ENCODE measurements at regions not wholly inside any gene's neighbourhood (a gene's known extent, or its start where the extent isn't known, plus 50 kb on each side); places are given as distances from the start of the nearest gene placed in this dataset.

- DNase-seq (ENCODE audit: low read depth in 1 of 2, low spot score in 1 of 2): no peak
- H3K4me3 ChIP-seq (replicated peaks; ENCODE audit: insufficient read depth, low read length): no peak overlapping the region
- no peak for TF ChIP-seq SPI1 (IDR thresholded peaks at IDR 0.05; ENCODE audit: borderline replicate concordance, low read depth)
- TF ChIP-seq POLR2AphosphoS5 (IDR thresholded peaks at IDR 0.05; ENCODE audit: low read depth): no peak
- no peak for TF ChIP-seq REST (IDR thresholded peaks at IDR 0.05; ENCODE audit: insufficient replicate concordance, low read depth)
- no peak for TF ChIP-seq CTCF (IDR thresholded peaks at IDR 0.05; ENCODE audit: insufficient read depth, low read length)
- no peak for TF ChIP-seq GABPA (IDR thresholded peaks at IDR 0.05; ENCODE audit: low read depth)
- H3K27ac ChIP-seq (replicated peaks): no peak overlapping the region
- H3K27me3 ChIP-seq (ENCODE audit: insufficient read depth, poor library complexity, severe bottlenecking): no peaks in the 10 kb centered on the region
These were observed 103.0 kb upstream of the CDH6 start for GRCh38 chr5:31090467-31090866.

DNA sequence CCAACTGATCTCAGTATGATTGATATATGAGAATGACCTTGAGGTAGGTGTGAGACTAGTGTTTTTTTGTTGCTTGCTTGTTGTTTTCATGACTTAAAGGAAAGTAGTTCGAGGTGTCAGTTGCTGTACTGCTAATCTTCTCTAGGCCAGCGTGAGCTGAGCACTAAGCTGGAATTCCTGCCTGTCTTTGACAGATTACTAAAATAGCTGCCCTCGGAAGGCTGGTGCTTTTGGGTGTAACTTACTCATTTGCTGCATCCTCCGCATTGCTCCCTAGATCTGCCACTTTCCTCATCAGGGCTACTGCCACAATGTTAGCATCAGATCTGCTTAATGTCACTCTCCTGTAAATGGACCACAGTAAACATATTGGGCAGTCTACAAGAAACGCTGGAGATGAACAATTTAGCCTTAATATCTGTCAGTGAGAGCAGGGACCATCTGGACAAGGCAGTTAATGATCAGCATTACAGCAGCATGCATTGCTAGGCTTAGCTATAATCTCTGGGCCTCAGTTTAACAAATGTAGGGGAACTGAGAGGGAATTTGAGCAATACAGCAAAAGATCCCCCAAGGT is 106.6 kb upstream of the CDH6 start:
- TF ChIP-seq GABPA (IDR thresholded peaks at IDR 0.05; ENCODE audit: low read depth): no peak
- TF ChIP-seq POLR2AphosphoS5 (IDR thresholded peaks at IDR 0.05; ENCODE audit: low read depth): no peak
- TF ChIP-seq CTCF (IDR thresholded peaks at IDR 0.05; ENCODE audit: insufficient read depth, low read length): no peak
- no peak for TF ChIP-seq SPI1 (IDR thresholded peaks at IDR 0.05; ENCODE audit: borderline replicate concordance, low read depth)
- TF ChIP-seq REST (IDR thresholded peaks at IDR 0.05; ENCODE audit: insufficient replicate concordance, low read depth): no peak
- H3K27me3 ChIP-seq (ENCODE audit: insufficient read depth, poor library complexity, severe bottlenecking): no peaks in the 10 kb centered on the region
- H3K27ac ChIP-seq (replicated peaks): no peak overlapping the region
- H3K4me3 ChIP-seq (replicated peaks; ENCODE audit: insufficient read depth, low read length): no peak overlapping the region
- DNase-seq (ENCODE audit: low read depth in 1 of 2, low spot score in 1 of 2): no peak

DNA sequence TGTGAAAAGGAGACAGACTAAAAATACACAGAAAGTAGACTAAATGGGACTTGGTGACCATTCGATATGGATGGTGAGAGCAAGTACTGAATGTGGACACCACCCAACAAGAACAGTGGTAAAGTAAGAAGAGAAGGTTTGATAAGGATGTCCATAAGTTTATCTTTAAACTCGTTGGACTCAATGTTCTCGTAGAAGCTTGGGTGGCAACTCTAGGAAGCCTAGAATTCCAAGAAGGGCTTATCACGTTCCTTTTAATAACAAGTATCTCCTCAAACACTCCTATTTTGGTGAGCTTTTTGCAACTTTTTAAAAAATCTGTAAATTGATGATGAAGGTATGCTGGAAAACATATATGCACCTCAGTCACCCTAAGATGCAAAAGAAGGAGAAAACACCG is 108.6 kb upstream of the CDH6 start:
- Histone ChIP-seq H3K4me3 (replicated peaks; ENCODE audit: insufficient read depth, low read length) (no peak overlapping the region), H3K27ac (replicated peaks) (no peak overlapping the region), H3K27me3 (ENCODE audit: insufficient read depth, poor library complexity, severe bottlenecking) (no peaks in the 10 kb centered on the region)
- TF ChIP-seq REST (IDR thresholded peaks at IDR 0.05; ENCODE audit: insufficient replicate concordance, low read depth): no peak
- no peak for TF ChIP-seq CTCF (IDR thresholded peaks at IDR 0.05; ENCODE audit: insufficient read depth, low read length)
- no peak for TF ChIP-seq GABPA (IDR thresholded peaks at IDR 0.05; ENCODE audit: low read depth)
- TF ChIP-seq SPI1 (IDR thresholded peaks at IDR 0.05; ENCODE audit: borderline replicate concordance, low read depth): no peak
- TF ChIP-seq POLR2AphosphoS5 (IDR thresholded peaks at IDR 0.05; ENCODE audit: low read depth): no peak
- no peak for DNase-seq (ENCODE audit: low read depth in 1 of 2, low spot score in 1 of 2)

Measured in HL-60 (cell line).